Fibroblast of lung (primary cell): ENCODE measurements at regions not wholly inside any gene's neighbourhood (a gene's known extent, or its start where the extent isn't known, plus 50 kb on each side); places are given as distances from the start of the nearest gene placed in this dataset.

Source experiments
- EZH2 ChIP-seq: IDR thresholded peaks from 2 replicates; pipeline ENCODE4 v1.5.1; 2012; ENCODE audit warnings: low read length, control low read depth, mild to moderate bottlenecking; ENCODE audit errors: missing control alignments
- TF ChIP-seq, protein P1 (sequence below), 2 donors: IDR thresholded peaks in 1 of 2; conservative IDR thresholded peaks in 1 of 2; 1 replicate in 1 of 2; 2 replicates in 1 of 2; pipeline ENCODE4 v1.5.1; 2011 to 2012; ENCODE audit warnings: low read length in 2 of 2, control low read depth in 1 of 2, inconsistent platforms in 1 of 2, low read depth in 1 of 2, mild to moderate bottlenecking in 1 of 2

DNA sequence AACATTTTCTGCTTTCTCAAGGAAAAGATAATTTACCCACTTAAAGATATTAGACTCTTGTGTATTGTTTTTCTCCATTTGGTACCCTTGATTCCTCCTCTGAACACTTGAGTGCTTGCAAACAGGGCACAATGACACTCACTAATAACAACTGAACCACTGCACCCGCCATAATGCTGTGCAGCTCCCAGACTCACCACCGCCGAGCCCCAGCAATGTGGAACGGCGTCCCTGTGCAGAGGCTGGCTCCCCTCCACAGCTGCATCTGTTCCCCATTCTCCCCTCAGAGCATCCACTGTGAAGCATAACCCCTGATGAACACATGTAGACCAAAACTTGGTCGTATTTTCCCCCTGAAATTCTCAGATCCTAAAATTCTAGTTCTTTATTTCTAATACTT, 276.2 kb upstream of the PLSCR5 start:
- TF ChIP-seq, protein P1, sequence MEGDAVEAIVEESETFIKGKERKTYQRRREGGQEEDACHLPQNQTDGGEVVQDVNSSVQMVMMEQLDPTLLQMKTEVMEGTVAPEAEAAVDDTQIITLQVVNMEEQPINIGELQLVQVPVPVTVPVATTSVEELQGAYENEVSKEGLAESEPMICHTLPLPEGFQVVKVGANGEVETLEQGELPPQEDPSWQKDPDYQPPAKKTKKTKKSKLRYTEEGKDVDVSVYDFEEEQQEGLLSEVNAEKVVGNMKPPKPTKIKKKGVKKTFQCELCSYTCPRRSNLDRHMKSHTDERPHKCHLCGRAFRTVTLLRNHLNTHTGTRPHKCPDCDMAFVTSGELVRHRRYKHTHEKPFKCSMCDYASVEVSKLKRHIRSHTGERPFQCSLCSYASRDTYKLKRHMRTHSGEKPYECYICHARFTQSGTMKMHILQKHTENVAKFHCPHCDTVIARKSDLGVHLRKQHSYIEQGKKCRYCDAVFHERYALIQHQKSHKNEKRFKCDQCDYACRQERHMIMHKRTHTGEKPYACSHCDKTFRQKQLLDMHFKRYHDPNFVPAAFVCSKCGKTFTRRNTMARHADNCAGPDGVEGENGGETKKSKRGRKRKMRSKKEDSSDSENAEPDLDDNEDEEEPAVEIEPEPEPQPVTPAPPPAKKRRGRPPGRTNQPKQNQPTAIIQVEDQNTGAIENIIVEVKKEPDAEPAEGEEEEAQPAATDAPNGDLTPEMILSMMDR (conservative IDR thresholded peaks at IDR 0.05 in 1 of 2, IDR thresholded peaks at IDR 0.05 in 1 of 2; ENCODE audit: low read depth in 1 of 2, low read length in 2 of 2) = no peak
- TF ChIP-seq EZH2 = no peak
